Left ventricle myocardium inferior (tissue), 1 donor: ENCODE measurements at regions not wholly inside any gene's neighbourhood (a gene's known extent, or its start where the extent isn't known, plus 50 kb on each side); places are given as distances from the start of the nearest gene placed in this dataset.

ENCODE experiments used
- DNase-seq: peaks from one replicate; pipeline ENCODE4 v3.0.0-alpha.2; 2020
- H3K27ac ChIP-seq: fragments of 200-600 bp; replicated peaks from 2 replicates; pipeline ENCODE4 v1.8.0; 2021
- H3K27me3 ChIP-seq: fragments of 200-600 bp; 2 replicates; pipeline ENCODE4 v1.8.0; 2021; ENCODE audit warnings: low read depth
- H3K36me3 ChIP-seq: fragments of 200-600 bp; 2 replicates; pipeline ENCODE4 v1.8.0; 2021
- H3K4me1 ChIP-seq: fragments of 200-600 bp; 2 replicates; pipeline ENCODE4 v1.8.0; 2021
- H3K4me3 ChIP-seq: fragments of 200-600 bp; 2 replicates; pipeline ENCODE4 v1.8.0; 2021; ENCODE audit warnings: mild to moderate bottlenecking, moderate library complexity
- H3K9me3 ChIP-seq: fragments of 200-600 bp; replicated peaks from 2 replicates; pipeline ENCODE4 v1.8.0; 2021
- intact Hi-C: fragments of 100-400 bp; cut with micrococcal nuclease; formaldehyde crosslinking; loops from one replicate; pipeline ENCODE4 v1.11.0; 2022
- TF ChIP-seq, protein P1 (sequence below): fragments of 200-600 bp; IDR thresholded peaks from 2 replicates; pipeline ENCODE4 v1.8.0; 2021; ENCODE audit warnings: antibody characterized with exemption, mild to moderate bottlenecking, borderline replicate concordance
- donor health status: DM: no; HTN: yes; CAD: no; lungs with severe emphysema.

DNA sequence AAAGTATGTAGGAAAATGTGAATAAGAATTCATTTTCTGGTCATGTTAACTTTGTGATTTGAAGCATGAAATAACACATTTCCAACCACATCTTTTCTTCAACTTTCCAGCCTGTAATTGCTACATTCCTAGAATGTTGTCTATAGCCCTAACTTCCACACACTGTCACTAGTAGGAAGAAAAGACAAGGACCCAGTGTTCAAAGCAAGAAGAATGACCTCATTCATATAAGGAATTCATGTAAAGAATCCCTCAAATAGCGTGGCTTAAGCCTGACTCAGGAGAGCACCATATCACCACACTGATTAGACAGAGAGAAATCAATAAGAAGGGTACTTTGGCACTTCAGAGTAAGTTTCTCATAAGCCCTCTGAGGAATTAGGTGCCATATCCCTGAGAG lies 318.7 kb upstream of the CHRM2 start:
- Histone ChIP-seq H3K27me3 (no peaks in the 10 kb centered on the region), H3K9me3 (no peaks in the 10 kb centered on the region), H3K4me1 (no peaks in the 10 kb centered on the region), H3K27ac (no peak overlapping the region), H3K4me3 (no peak overlapping the region), H3K36me3 (no peaks in the 10 kb centered on the region)
- intact Hi-C loops: no loop called here
- TF ChIP-seq, protein P1, sequence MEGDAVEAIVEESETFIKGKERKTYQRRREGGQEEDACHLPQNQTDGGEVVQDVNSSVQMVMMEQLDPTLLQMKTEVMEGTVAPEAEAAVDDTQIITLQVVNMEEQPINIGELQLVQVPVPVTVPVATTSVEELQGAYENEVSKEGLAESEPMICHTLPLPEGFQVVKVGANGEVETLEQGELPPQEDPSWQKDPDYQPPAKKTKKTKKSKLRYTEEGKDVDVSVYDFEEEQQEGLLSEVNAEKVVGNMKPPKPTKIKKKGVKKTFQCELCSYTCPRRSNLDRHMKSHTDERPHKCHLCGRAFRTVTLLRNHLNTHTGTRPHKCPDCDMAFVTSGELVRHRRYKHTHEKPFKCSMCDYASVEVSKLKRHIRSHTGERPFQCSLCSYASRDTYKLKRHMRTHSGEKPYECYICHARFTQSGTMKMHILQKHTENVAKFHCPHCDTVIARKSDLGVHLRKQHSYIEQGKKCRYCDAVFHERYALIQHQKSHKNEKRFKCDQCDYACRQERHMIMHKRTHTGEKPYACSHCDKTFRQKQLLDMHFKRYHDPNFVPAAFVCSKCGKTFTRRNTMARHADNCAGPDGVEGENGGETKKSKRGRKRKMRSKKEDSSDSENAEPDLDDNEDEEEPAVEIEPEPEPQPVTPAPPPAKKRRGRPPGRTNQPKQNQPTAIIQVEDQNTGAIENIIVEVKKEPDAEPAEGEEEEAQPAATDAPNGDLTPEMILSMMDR: no peak
- no peak for DNase-seq

DNA sequence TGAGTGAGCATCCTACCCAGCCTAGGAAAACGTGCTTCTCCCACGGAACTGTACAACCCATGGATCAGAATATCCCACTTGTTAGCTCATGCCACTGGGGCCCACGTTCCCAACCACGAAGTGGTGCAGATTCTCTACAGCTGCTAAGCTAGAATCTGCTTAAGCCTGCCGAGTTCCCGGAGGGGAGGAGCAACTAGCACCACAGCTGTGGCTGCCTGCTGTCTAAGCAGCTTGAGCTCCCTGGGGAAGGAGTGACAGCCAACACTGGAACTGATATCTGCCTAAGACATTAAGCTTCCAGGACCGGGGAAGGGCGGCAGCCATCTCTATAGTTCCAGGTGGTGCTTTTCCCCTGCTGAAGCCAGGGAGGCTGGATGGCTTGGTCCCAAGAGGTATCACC lies 334.7 kb upstream of the CHRM2 start:
- intact Hi-C loops: no loop called here
- Histone ChIP-seq H3K9me3 (peaks cover 9% of the 10 kb centered on the region), H3K27me3 (no peaks in the 10 kb centered on the region), H3K27ac (no peak overlapping the region), H3K4me3 (no peak overlapping the region), H3K36me3 (no peaks in the 10 kb centered on the region), H3K4me1 (no peaks in the 10 kb centered on the region)
- no peak for DNase-seq
- TF ChIP-seq, protein P1: no peak

- TF ChIP-seq, protein P1: no peak
Measured at GRCh38 chr7:136530831-136531230, 337.6 kb upstream of the CHRM2 start.

GRCh38 chr7:136528329-136528728 lies 340.1 kb upstream of the CHRM2 start:
- intact Hi-C loops: no loop called here
- H3K36me3 ChIP-seq: no peaks in the 10 kb centered on the region
- H3K27me3 ChIP-seq: no peaks in the 10 kb centered on the region
- TF ChIP-seq, protein P1: no peak
- no peaks in the 10 kb centered on the region for H3K9me3 ChIP-seq
- no peaks in the 10 kb centered on the region for H3K4me1 ChIP-seq
- DNase-seq: no peak
- H3K4me3 ChIP-seq: no peak overlapping the region
- no peak overlapping the region for H3K27ac ChIP-seq

More at GRCh38 chr7:136530831-136531230, 337.6 kb upstream of the CHRM2 start:
- no peaks in the 10 kb centered on the region for H3K27me3 ChIP-seq
- no peaks in the 10 kb centered on the region for H3K36me3 ChIP-seq
- H3K4me1 ChIP-seq: no peaks in the 10 kb centered on the region
- no peaks in the 10 kb centered on the region for H3K9me3 ChIP-seq
- H3K27ac ChIP-seq: no peak overlapping the region
- intact Hi-C loops: no loop called here
- no peak for DNase-seq
- no peak overlapping the region for H3K4me3 ChIP-seq

DNA sequence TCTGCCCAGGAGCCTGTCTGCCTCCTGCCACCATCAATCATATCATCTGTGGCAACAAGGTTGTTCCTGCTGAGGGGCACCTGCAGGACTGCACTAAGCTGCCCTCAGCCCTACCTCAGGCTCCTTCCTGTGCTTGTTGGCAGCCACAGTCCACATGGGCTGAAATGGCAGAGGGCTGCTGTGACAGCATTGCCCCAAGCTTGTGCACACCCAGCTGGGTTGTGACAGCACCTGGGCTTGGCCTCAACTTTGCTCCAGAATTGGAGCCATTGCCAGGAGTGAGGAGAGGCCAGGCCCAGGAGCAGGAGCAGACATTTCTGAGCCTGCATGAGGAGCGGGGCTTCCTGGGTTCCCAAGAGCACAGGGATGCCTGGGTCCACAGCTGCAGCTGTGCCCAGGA lies 340.9 kb upstream of the CHRM2 start:
- no peak overlapping the region for H3K4me3 ChIP-seq
- H3K9me3 ChIP-seq: no peaks in the 10 kb centered on the region
- no peak overlapping the region for H3K27ac ChIP-seq
- intact Hi-C loops: no loop called here
- DNase-seq: no peak
- no peaks in the 10 kb centered on the region for H3K4me1 ChIP-seq
- TF ChIP-seq, protein P1: no peak
- H3K27me3 ChIP-seq: no peaks in the 10 kb centered on the region
- H3K36me3 ChIP-seq: no peaks in the 10 kb centered on the region
